SK-N-SH (cell line): ENCODE measurements at regions not wholly inside any gene's neighbourhood (a gene's known extent, or its start where the extent isn't known, plus 50 kb on each side); places are given as distances from the start of the nearest gene placed in this dataset.

ENCODE experiments used
- CTCF ChIA-PET: fragments of 300-600, 350-600 bp; formaldehyde crosslinking; extraction: SDS; loops from one replicate; lab custom pipeline; 2021; lab: Yijun Ruan, JAX
- POLR2A ChIA-PET: fragments of 350-600 bp; sonication (Branson Sonifier 250); formaldehyde crosslinking; extraction: SDS; loops from one replicate; lab custom pipeline; 2020; ENCODE audit warnings: antibody characterized with exemption, inconsistent platforms; lab: Yijun Ruan, JAX
- DNase-seq: peaks from one replicate; pipeline ENCODE4 v3.0.0; 2012
- H2AFZ ChIP-seq: fragments of 200-600 bp; sonication (generic); 2 replicates; pipeline ENCODE4 v1.8.1; 2016; ENCODE audit warnings: antibody characterized with exemption, mild to moderate bottlenecking, low read depth
- H3F3A ChIP-seq: fragments of 200-600 bp; sonication (generic); replicated peaks from 2 replicates; pipeline ENCODE3; 2016; ENCODE audit warnings: antibody characterized with exemption, mild to moderate bottlenecking; ENCODE audit not compliant: insufficient read depth
- H3K27ac ChIP-seq, 2 experiments: fragments of 200-500 bp in 1 of 2; fragments of 200-600 bp in 1 of 2; sonication (Bioruptor generic) in 1 of 2; sonication (generic), shearing (Covaris generic) in 1 of 2; 2 replicates each; pipeline versions ENCODE4 v1.5.1 to v1.6.1; 2014 to 2016; ENCODE audit warnings: low read depth in 2 of 2, inconsistent platforms in 1 of 2, low read length in 1 of 2, mild to moderate bottlenecking in 1 of 2, mixed read lengths in 1 of 2
- H3K27me3 ChIP-seq: fragments of 200-600 bp; sonication (generic), shearing (Covaris generic); 2 replicates; pipeline ENCODE4 v1.6.1; 2016; ENCODE audit warnings: mixed run types; ENCODE audit not compliant: insufficient read depth
- H3K36me3 ChIP-seq, 2 experiments: fragments of 200-500 bp in 1 of 2; fragments of 200-600 bp in 1 of 2; sonication (Bioruptor generic) in 1 of 2; sonication (generic) in 1 of 2; replicated peaks in 1 of 2; 2 replicates each; pipeline versions ENCODE3 to v1.5.1; 2014 to 2016; ENCODE audit warnings: low read length in 1 of 2, mild to moderate bottlenecking in 1 of 2; ENCODE audit not compliant: insufficient read depth in 2 of 2, control insufficient read depth in 1 of 2
- H3K4me1 ChIP-seq, 2 experiments: fragments of 200-500 bp in 1 of 2; fragments of 200-600 bp in 1 of 2; sonication (Bioruptor generic) in 1 of 2; sonication (generic), shearing (Covaris generic) in 1 of 2; 2 replicates each; pipeline versions ENCODE4 v1.5.1 to v1.6.1; 2014 to 2016; ENCODE audit warnings: low read depth in 1 of 2, low read length in 1 of 2, mixed run types in 1 of 2; ENCODE audit not compliant: insufficient read depth in 2 of 2, control insufficient read depth in 1 of 2
- H3K4me2 ChIP-seq: fragments of 200-600 bp; sonication (generic), shearing (Covaris generic); 2 replicates; pipeline ENCODE4 v1.6.1; 2017; ENCODE audit warnings: mixed run types
- H3K4me3 ChIP-seq, 2 experiments: fragments of 200-500 bp in 1 of 2; fragments of 200-600 bp in 1 of 2; sonication (Bioruptor generic) in 1 of 2; sonication (generic), shearing (Covaris generic) in 1 of 2; 2 replicates each; pipeline versions ENCODE4 v1.5.1 to v1.8.1; 2014 to 2016; ENCODE audit warnings: low read depth in 2 of 2, inconsistent platforms in 1 of 2, low read length in 1 of 2, mild to moderate bottlenecking in 1 of 2, mixed read lengths in 1 of 2, moderate library complexity in 1 of 2
- H3K79me2 ChIP-seq: fragments of 200-600 bp; sonication (generic); 2 replicates; pipeline ENCODE4 v1.8.1; 2017; ENCODE audit warnings: mild to moderate bottlenecking; ENCODE audit not compliant: insufficient read depth
- H3K9ac ChIP-seq: fragments of 200-600 bp; sonication (generic); 2 replicates; pipeline ENCODE4 v1.6.1; 2017; ENCODE audit warnings: mixed run types
- H3K9me2 ChIP-seq: fragments of 200-600 bp; sonication (generic); 2 replicates; pipeline ENCODE4 v1.6.1; 2017; ENCODE audit warnings: mixed run types
- H3K9me3 ChIP-seq: fragments of 200-600 bp; sonication (generic); 2 replicates; pipeline ENCODE4 v1.6.1; 2017; ENCODE audit warnings: mixed run types, mild to moderate bottlenecking, moderate library complexity
- H4K20me1 ChIP-seq: fragments of 200-600 bp; sonication (generic); 2 replicates; pipeline ENCODE4 v1.6.1; 2017; ENCODE audit warnings: mild to moderate bottlenecking, mixed run types; ENCODE audit not compliant: insufficient read depth
- ELF1 ChIP-seq: IDR thresholded peaks from 2 replicates; pipeline ENCODE4 v1.4.0; 2012
- EP300 ChIP-seq, 2 experiments: IDR thresholded peaks; 2 replicates each; pipeline versions ENCODE4 v1.4.0 to v1.6.1; 2012; ENCODE audit warnings: borderline replicate concordance in 1 of 2, low read depth in 1 of 2, low read length in 1 of 2
- FOSL2 ChIP-seq: IDR thresholded peaks from 2 replicates; pipeline ENCODE4 v1.4.0; 2012; ENCODE audit warnings: low read depth, mild to moderate bottlenecking, moderate library complexity, borderline replicate concordance
- IRF3 ChIP-seq: fragments of 150-350 bp; IDR thresholded peaks from 2 replicates; pipeline ENCODE4 v1.6.1; 2016; ENCODE audit warnings: mild to moderate bottlenecking, low read depth, low read length
- PBX3 ChIP-seq: IDR thresholded peaks from 2 replicates; pipeline ENCODE4; 2012
- POLR2AphosphoS5 ChIP-seq: IDR thresholded peaks from 2 replicates; pipeline ENCODE4 v1.6.1; 2012; ENCODE audit warnings: low read depth, low read length
- RCOR1 ChIP-seq: fragments of 150-350 bp; IDR thresholded peaks from 2 replicates; pipeline ENCODE4 v1.6.1; 2017; ENCODE audit warnings: antibody characterized with exemption, low read length
- REST ChIP-seq: IDR thresholded peaks from 2 replicates; pipeline ENCODE4 v1.6.1; 2012; ENCODE audit warnings: mild to moderate bottlenecking, low read depth, low read length, moderate library complexity
- RFX5 ChIP-seq: IDR thresholded peaks from 2 replicates; pipeline ENCODE4 v1.6.1; 2012; ENCODE audit warnings: mild to moderate bottlenecking, improper control_type of control experiment, low read length
- RXRA ChIP-seq: IDR thresholded peaks from 2 replicates; pipeline ENCODE4 v1.4.0; 2012; ENCODE audit warnings: low read depth, mild to moderate bottlenecking, borderline replicate concordance
- SIN3A ChIP-seq: IDR thresholded peaks from 2 replicates; pipeline ENCODE4 v1.6.1; 2012; ENCODE audit warnings: low read depth, mild to moderate bottlenecking, low read length, moderate library complexity, borderline replicate concordance
- TEAD4 ChIP-seq: IDR thresholded peaks from 2 replicates; pipeline ENCODE4 v1.4.0; 2012; ENCODE audit warnings: mild to moderate bottlenecking, borderline replicate concordance; ENCODE audit not compliant: insufficient read depth
- USF1 ChIP-seq: IDR thresholded peaks from 2 replicates; pipeline ENCODE4 v1.4.0; 2012; ENCODE audit warnings: low read depth, borderline replicate concordance
- YY1 ChIP-seq: IDR thresholded peaks from 2 replicates; pipeline ENCODE4 v1.4.0; 2012; ENCODE audit warnings: low read depth, mild to moderate bottlenecking
- WGBS: methylation state at CpG from one replicate; pipeline ENCODE4 v1.1.6; 2017; ENCODE audit warnings: low lambda C conversion rate; 5-methylcytosine and 5-hydroxymethylcytosine counted together

GRCh38 chr2:81304154-81304830 lies 999.7 kb upstream of the LRRTM1 start (continued):
- TF ChIP-seq IRF3: no peak
- no peak for TF ChIP-seq RXRA
- TF ChIP-seq, all 33 proteins: peak for 0

GRCh38 chr2:81303321-81303720 lies 998.8 kb upstream of the LRRTM1 start:
- H3K9ac ChIP-seq: no peak overlapping the region
- POLR2A ChIA-PET: no interaction called here
- H3K4me2 ChIP-seq: no peak overlapping the region
- H3K9me2 ChIP-seq: no peaks in the 10 kb centered on the region
- no peak overlapping the region for H2AFZ ChIP-seq
- no peak overlapping the region for H3K4me3 ChIP-seq
- H3K27me3 ChIP-seq: no peaks in the 10 kb centered on the region
- TF ChIP-seq RCOR1: no peak
- no peak for TF ChIP-seq REST
- no peak for TF ChIP-seq EP300 (IDR thresholded peaks at IDR 0.05; ENCODE audit: borderline replicate concordance in 1 of 2, low read depth in 1 of 2, low read length in 1 of 2)
- TF ChIP-seq ELF1: no peak
- TF ChIP-seq USF1: no peak
- TF ChIP-seq RFX5: no peak
- TF ChIP-seq YY1: no peak
- no peak for TF ChIP-seq RXRA
- no peak for TF ChIP-seq PBX3
- TF ChIP-seq SIN3A: no peak
- no peak for TF ChIP-seq POLR2AphosphoS5
- no peak for TF ChIP-seq FOSL2
- TF ChIP-seq TEAD4: no peak
- TF ChIP-seq, all 33 proteins: peak for 0
- Histone ChIP-seq H3K27ac (no peak overlapping the region), H3F3A (no peaks in the 10 kb centered on the region), H3K36me3 (no peaks in the 10 kb centered on the region), H3K9me3 (no peaks in the 10 kb centered on the region), H3K79me2 (no peaks in the 10 kb centered on the region), H4K20me1 (no peaks in the 10 kb centered on the region), H3K4me1 (no peaks in the 10 kb centered on the region)
- 0% methylated on average over 1 of the region's 1 CpG for WGBS
- no peak for DNase-seq
- CTCF ChIA-PET: no interaction called here
